Smooth muscle cell (in vitro differentiated cells): ENCODE measurements at regions not wholly inside any gene's neighbourhood (a gene's known extent, or its start where the extent isn't known, plus 50 kb on each side); places are given as distances from the start of the nearest gene placed in this dataset.

Source experiments
- DNase-seq: peaks from one replicate; lab custom pipeline; 2025; ENCODE audit not compliant: unreplicated experiment; lab: John Stamatoyannopoulos, UW
- H2AFZ ChIP-seq: fragments of 200-600 bp; sonication (generic); 2 replicates; pipeline ENCODE4 v1.6.0; 2016; ENCODE audit warnings: antibody characterized with exemption, low read depth, mild to moderate bottlenecking
- H3F3A ChIP-seq: fragments of 200-600 bp; sonication (generic); 2 replicates; pipeline ENCODE4 v1.6.0; 2017; ENCODE audit warnings: antibody characterized with exemption, low read depth
- H3K27ac ChIP-seq: fragments of 200-600 bp; sonication (generic); 2 replicates; pipeline ENCODE4 v1.5.1; 2016; ENCODE audit warnings: low read depth, mild to moderate bottlenecking
- H3K27me3 ChIP-seq: fragments of 200-600 bp; sonication (generic); 2 replicates; pipeline ENCODE4 v1.6.1; 2016; ENCODE audit warnings: low read depth, mild to moderate bottlenecking
- H3K36me3 ChIP-seq: fragments of 200-600 bp; sonication (generic); 2 replicates; pipeline ENCODE4 v1.5.1; 2016; ENCODE audit warnings: low read depth
- H3K4me1 ChIP-seq: fragments of 200-600 bp; sonication (generic); 2 replicates; pipeline ENCODE4 v1.5.1; 2016; ENCODE audit warnings: low read depth
- H3K4me2 ChIP-seq: fragments of 200-600 bp; sonication (generic); 2 replicates; pipeline ENCODE4 v1.6.0; 2016; ENCODE audit warnings: mild to moderate bottlenecking
- H3K4me3 ChIP-seq: fragments of 200-600 bp; sonication (generic); 2 replicates; pipeline ENCODE4 v1.5.1; 2016; ENCODE audit warnings: mild to moderate bottlenecking
- H3K79me2 ChIP-seq: fragments of 200-600 bp; sonication (generic); 2 replicates; pipeline ENCODE4 v1.6.0; 2016; ENCODE audit warnings: low read depth, mild to moderate bottlenecking
- H3K9ac ChIP-seq: fragments of 200-600 bp; sonication (generic); 2 replicates; pipeline ENCODE4 v1.6.0; 2016; ENCODE audit warnings: low read depth
- H3K9me3 ChIP-seq: fragments of 200-600 bp; sonication (generic); replicated peaks from 2 replicates; pipeline ENCODE4 v1.5.1; 2016; ENCODE audit warnings: low read depth
- H4K20me1 ChIP-seq: fragments of 200-600 bp; sonication (generic); 2 replicates; pipeline ENCODE4 v1.6.0; 2016; ENCODE audit warnings: low read depth
- WGBS: methylation state at CpG from one replicate; pipeline ENCODE4 v1.1.7; 2016; ENCODE audit warnings: low lambda C conversion rate; 5-methylcytosine and 5-hydroxymethylcytosine counted together
- TF ChIP-seq, protein P1 (sequence below): fragments of 200-600 bp; sonication (generic); IDR thresholded peaks from 2 replicates; pipeline ENCODE4 v1.5.1; 2017; ENCODE audit warnings: borderline replicate concordance, mild to moderate bottlenecking, antibody characterized with exemption; ENCODE audit not compliant: insufficient read depth, poor library complexity, severe bottlenecking

DNA sequence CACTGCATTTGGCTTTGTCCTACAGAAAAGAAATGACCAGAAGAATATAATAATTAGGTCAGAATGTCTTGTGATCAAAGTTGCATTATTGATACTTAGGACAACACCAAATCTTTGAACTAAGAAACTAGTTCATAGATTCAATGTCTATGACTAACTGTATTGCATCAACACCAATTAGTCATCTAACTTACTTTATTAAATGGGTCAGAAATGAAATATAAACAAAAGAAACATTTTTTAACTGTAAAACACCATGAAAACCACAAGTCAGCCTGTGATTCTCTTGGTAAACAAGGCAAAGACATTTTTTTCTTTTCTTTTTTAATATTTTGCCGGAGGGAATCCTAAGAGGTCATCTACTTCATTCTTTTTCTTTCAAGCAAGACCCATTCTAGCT is 114.1 kb upstream of the HDDC2 start:
- Histone ChIP-seq H3K9ac (no peak overlapping the region), H3K4me3 (no peak overlapping the region), H2AFZ (no peak overlapping the region), H3K9me3 (no peaks in the 10 kb centered on the region), H3K4me1 (no peaks in the 10 kb centered on the region), H4K20me1 (no peaks in the 10 kb centered on the region), H3K79me2 (no peaks in the 10 kb centered on the region), H3F3A (peaks cover under 1% of the 10 kb centered on the region), H3K4me2 (no peak overlapping the region), H3K36me3 (no peaks in the 10 kb centered on the region), H3K27me3 (no peaks in the 10 kb centered on the region), H3K27ac (peak overlapping the region; percentile 57)
- no peak for DNase-seq
- TF ChIP-seq, protein P1, sequence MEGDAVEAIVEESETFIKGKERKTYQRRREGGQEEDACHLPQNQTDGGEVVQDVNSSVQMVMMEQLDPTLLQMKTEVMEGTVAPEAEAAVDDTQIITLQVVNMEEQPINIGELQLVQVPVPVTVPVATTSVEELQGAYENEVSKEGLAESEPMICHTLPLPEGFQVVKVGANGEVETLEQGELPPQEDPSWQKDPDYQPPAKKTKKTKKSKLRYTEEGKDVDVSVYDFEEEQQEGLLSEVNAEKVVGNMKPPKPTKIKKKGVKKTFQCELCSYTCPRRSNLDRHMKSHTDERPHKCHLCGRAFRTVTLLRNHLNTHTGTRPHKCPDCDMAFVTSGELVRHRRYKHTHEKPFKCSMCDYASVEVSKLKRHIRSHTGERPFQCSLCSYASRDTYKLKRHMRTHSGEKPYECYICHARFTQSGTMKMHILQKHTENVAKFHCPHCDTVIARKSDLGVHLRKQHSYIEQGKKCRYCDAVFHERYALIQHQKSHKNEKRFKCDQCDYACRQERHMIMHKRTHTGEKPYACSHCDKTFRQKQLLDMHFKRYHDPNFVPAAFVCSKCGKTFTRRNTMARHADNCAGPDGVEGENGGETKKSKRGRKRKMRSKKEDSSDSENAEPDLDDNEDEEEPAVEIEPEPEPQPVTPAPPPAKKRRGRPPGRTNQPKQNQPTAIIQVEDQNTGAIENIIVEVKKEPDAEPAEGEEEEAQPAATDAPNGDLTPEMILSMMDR: no peak
- WGBS: 77% methylated on average over 1 of the region's 1 CpG

- peak; percentile 4 for DNase-seq
- Histone ChIP-seq H3K4me2 (peak overlapping the region; percentile 69), H3K9ac (peak overlapping the region; percentile 44), H3K36me3 (no peaks in the 10 kb centered on the region), H3K9me3 (no peaks in the 10 kb centered on the region), H4K20me1 (no peaks in the 10 kb centered on the region), H3K79me2 (no peaks in the 10 kb centered on the region), H3F3A (no peaks in the 10 kb centered on the region), H3K27me3 (no peaks in the 10 kb centered on the region), H3K4me3 (no peak overlapping the region), H3K27ac (peak overlapping the region; percentile 88), H2AFZ (peak overlapping the region; percentile 98), H3K4me1 (peaks cover 11% of the 10 kb centered on the region)
- TF ChIP-seq, protein P1: no peak
- 2% methylated on average over 9 of the region's 9 CpGs for WGBS
Observed at GRCh38 chr6:125421836-125422235, 120.1 kb upstream of the HDDC2 start.

DNA sequence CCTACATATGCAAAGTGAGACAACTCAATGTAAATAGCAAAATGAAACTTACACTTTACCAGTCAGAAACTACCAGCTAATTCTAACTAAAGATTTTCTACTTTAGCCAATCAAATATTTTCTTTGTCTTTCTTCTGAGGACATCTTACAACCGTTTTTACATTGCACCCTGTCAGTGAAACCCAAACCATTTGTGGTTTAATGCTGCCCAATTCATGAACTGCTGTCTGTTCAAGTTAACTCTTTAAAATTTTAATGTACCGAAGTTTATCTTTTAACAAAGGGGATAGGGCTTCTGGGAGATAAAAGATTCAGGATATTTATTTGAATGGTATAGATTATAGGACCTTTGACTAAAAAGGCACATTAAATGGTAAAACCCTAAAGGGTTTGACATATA is 121.3 kb upstream of the HDDC2 start:
- Histone ChIP-seq H3K36me3 (no peaks in the 10 kb centered on the region), H4K20me1 (no peaks in the 10 kb centered on the region), H3K9ac (no peak overlapping the region), H3K9me3 (no peaks in the 10 kb centered on the region), H3K27ac (no peak overlapping the region), H3K4me2 (no peak overlapping the region), H3K79me2 (no peaks in the 10 kb centered on the region), H3K4me3 (no peak overlapping the region), H3K27me3 (no peaks in the 10 kb centered on the region), H3K4me1 (peaks cover 11% of the 10 kb centered on the region), H2AFZ (no peak overlapping the region), H3F3A (no peaks in the 10 kb centered on the region)
- no peak for DNase-seq
- TF ChIP-seq, protein P1: no peak
- 86% methylated on average over 2 of the region's 2 CpGs for WGBS

GRCh38 chr6:125431971-125432370 is 130.2 kb upstream of the HDDC2 start:
- Histone ChIP-seq H4K20me1 (no peaks in the 10 kb centered on the region), H3K4me2 (no peak overlapping the region), H3K79me2 (no peaks in the 10 kb centered on the region), H3K4me1 (peaks cover 6% of the 10 kb centered on the region), H3K27me3 (no peaks in the 10 kb centered on the region), H2AFZ (no peak overlapping the region), H3K27ac (no peak overlapping the region), H3K36me3 (no peaks in the 10 kb centered on the region), H3K4me3 (no peak overlapping the region), H3K9ac (no peak overlapping the region), H3K9me3 (no peaks in the 10 kb centered on the region), H3F3A (peaks cover 7% of the 10 kb centered on the region)
- DNase-seq: no peak
- TF ChIP-seq, protein P1: no peak
